GM12878 (cell line): ENCODE measurements at regions not wholly inside any gene's neighbourhood (a gene's known extent, or its start where the extent isn't known, plus 50 kb on each side); places are given as distances from the start of the nearest gene placed in this dataset.

ENCODE experiments used
- ATAC-seq: fragments of 200-7000 bp; cut with Tn5 transposase; 3 replicates; pipeline ENCODE4 v1.9.1; 2020; ENCODE audit warnings: mild to moderate bottlenecking, moderate library complexity
- BruUV-seq: library from RNA; stranded (reverse); fragments of 400-500 nt; replicated peaks from 2 replicates; lab custom pipeline; 2021; lab: Mats Ljungman, UMichigan
- CTCF ChIA-PET: fragments of 300-600 bp; sonication (Branson Sonifier 250); formaldehyde crosslinking; extraction: SDS; loops from one replicate; lab custom pipeline; 2021; ENCODE audit warnings: inconsistent platforms; lab: Yijun Ruan, JAX
- POLR2A ChIA-PET: fragments of 350-600 bp; formaldehyde crosslinking; extraction: SDS; loops from one replicate; lab custom pipeline; 2021; ENCODE audit warnings: inconsistent platforms; lab: Charles Lee
- RAD21 ChIA-PET: fragments of 300-600 bp; sonication (Branson Sonifier 250); formaldehyde crosslinking; loops from one replicate; lab custom pipeline; 2023; ENCODE audit warnings: antibody characterized with exemption; ENCODE audit not compliant: unreplicated experiment; lab: Charles Lee
- SMC1A ChIA-PET: fragments of 300-600 bp; sonication (Branson Sonifier 250); formaldehyde crosslinking; loops from one replicate; lab custom pipeline; 2023; ENCODE audit not compliant: unreplicated experiment, uncharacterized antibody; lab: Charles Lee
- DNase-seq: peaks from one replicate; pipeline ENCODE4 v3.0.0-alpha.2; 2011; ENCODE audit warnings: low read depth, low spot score
- FAIRE-seq: peaks from 3 replicates; lab custom pipeline; 2011; peaks lifted over from hg19 to GRCh38; lab: Jason Lieb, UNC
- H2AFZ ChIP-seq: 2 replicates; pipeline ENCODE4 v1.6.0; 2011; ENCODE audit warnings: low read depth, low read length, control low read depth; ENCODE audit not compliant: control insufficient read depth
- H3K27ac ChIP-seq: 2 replicates; pipeline ENCODE4 v1.5.1; 2011; ENCODE audit warnings: control low read depth; ENCODE audit not compliant: control insufficient read depth, insufficient read depth
- H3K27me3 ChIP-seq, 2 experiments: replicated peaks in 1 of 2; 2 replicates each; pipeline versions ENCODE4 v1.6.0 to v1.6.1; 2011; ENCODE audit warnings: low read length in 1 of 2; ENCODE audit not compliant: control insufficient read depth in 2 of 2, insufficient read depth in 2 of 2
- H3K36me3 ChIP-seq, 2 experiments: 2 replicates each; pipeline ENCODE4 v1.5.1; 2011; ENCODE audit warnings: low read length in 1 of 2; ENCODE audit not compliant: control insufficient read depth in 2 of 2, insufficient read depth in 2 of 2
- H3K4me1 ChIP-seq: 2 replicates; pipeline ENCODE4 v1.6.1; 2011; ENCODE audit warnings: mild to moderate bottlenecking, low read length, moderate library complexity, mixed read lengths; ENCODE audit not compliant: control insufficient read depth, insufficient read depth
- H3K4me2 ChIP-seq: 2 replicates; pipeline ENCODE4 v1.6.0; 2011; ENCODE audit warnings: control low read depth; ENCODE audit not compliant: control insufficient read depth, insufficient read depth
- H3K4me3 ChIP-seq: fragments of 200-600 bp; sonication (generic); 2 replicates; pipeline ENCODE4 v1.5.1; 2016
- H3K79me2 ChIP-seq: 2 replicates; pipeline ENCODE4 v1.6.0; 2011; ENCODE audit warnings: low read length; ENCODE audit not compliant: control insufficient read depth, insufficient read depth
- H3K9ac ChIP-seq: 2 replicates; pipeline ENCODE4 v1.8.0; 2011; ENCODE audit warnings: low read length, control low read depth, mixed read lengths; ENCODE audit not compliant: control insufficient read depth, insufficient read depth
- H3K9me3 ChIP-seq: replicated peaks from 3 replicates; pipeline ENCODE4 v1.5.1; 2011; ENCODE audit warnings: mild to moderate bottlenecking, low read length; ENCODE audit not compliant: control insufficient read depth, insufficient read depth
- H4K20me1 ChIP-seq: 2 replicates; pipeline ENCODE4 v1.6.0; 2011; ENCODE audit not compliant: control insufficient read depth, insufficient read depth
- FOXK2 ChIP-seq: fragments of 450-650 bp; IDR thresholded peaks from 2 replicates; pipeline ENCODE4 v1.6.1; 2017; ENCODE audit warnings: mild to moderate bottlenecking, moderate library complexity
- KDM1A ChIP-seq: fragments of 200-600 bp; sonication (generic); IDR thresholded peaks from 2 replicates; pipeline ENCODE4 v1.6.1; 2016; ENCODE audit warnings: borderline replicate concordance
- MEF2B ChIP-seq: fragments of 450-650 bp; IDR thresholded peaks from 2 replicates; pipeline ENCODE4 v1.6.1; 2018; ENCODE audit warnings: mild to moderate bottlenecking, moderate library complexity; ENCODE audit not compliant: partially characterized antibody, poor library complexity, severe bottlenecking
- NFIC ChIP-seq: IDR thresholded peaks from 2 replicates; pipeline ENCODE4 v1.6.1; 2012; ENCODE audit warnings: low read depth, mild to moderate bottlenecking, inconsistent platforms, low read length, moderate library complexity
- PKNOX1 ChIP-seq: fragments of 450-650 bp; IDR thresholded peaks from 2 replicates; pipeline ENCODE4 v1.6.1; 2016; ENCODE audit warnings: mild to moderate bottlenecking
- SMAD1 ChIP-seq: fragments of 450-650 bp; IDR thresholded peaks from 2 replicates; pipeline ENCODE4 v1.6.1; 2018; ENCODE audit warnings: mild to moderate bottlenecking, low read depth; ENCODE audit not compliant: partially characterized antibody
- SREBF1 ChIP-seq: IDR thresholded peaks from 2 replicates; pipeline ENCODE4 v1.6.1; 2012; ENCODE audit warnings: mild to moderate bottlenecking, low read length
- WGBS: methylation state at CpG from one replicate; pipeline ENCODE4 v1.1.6; 2016; ENCODE audit warnings: low lambda C conversion rate; ENCODE audit not compliant: insufficient replicate concordance, insufficient coverage; ENCODE audit errors: missing lambda C conversion rate; 5-methylcytosine and 5-hydroxymethylcytosine counted together
- in situ Hi-C: fragments of 300-500 bp; cut with MboI; formaldehyde crosslinking; loops from 9 replicates; pipeline ENCODE4 v1.14.3; 2018; ENCODE audit warnings: mixed read lengths
- intact Hi-C: fragments of 100-400 bp; cut with micrococcal nuclease; formaldehyde crosslinking; loops from one replicate; pipeline ENCODE4 v1.14.2; 2022; ENCODE audit not compliant: unreplicated experiment
- TF ChIP-seq, protein P1 (sequence below): fragments of 450-650 bp; formaldehyde crosslinking; IDR thresholded peaks from 2 replicates; pipeline ENCODE4 v1.4.0; 2020; ENCODE audit warnings: mild to moderate bottlenecking, moderate library complexity

DNA sequence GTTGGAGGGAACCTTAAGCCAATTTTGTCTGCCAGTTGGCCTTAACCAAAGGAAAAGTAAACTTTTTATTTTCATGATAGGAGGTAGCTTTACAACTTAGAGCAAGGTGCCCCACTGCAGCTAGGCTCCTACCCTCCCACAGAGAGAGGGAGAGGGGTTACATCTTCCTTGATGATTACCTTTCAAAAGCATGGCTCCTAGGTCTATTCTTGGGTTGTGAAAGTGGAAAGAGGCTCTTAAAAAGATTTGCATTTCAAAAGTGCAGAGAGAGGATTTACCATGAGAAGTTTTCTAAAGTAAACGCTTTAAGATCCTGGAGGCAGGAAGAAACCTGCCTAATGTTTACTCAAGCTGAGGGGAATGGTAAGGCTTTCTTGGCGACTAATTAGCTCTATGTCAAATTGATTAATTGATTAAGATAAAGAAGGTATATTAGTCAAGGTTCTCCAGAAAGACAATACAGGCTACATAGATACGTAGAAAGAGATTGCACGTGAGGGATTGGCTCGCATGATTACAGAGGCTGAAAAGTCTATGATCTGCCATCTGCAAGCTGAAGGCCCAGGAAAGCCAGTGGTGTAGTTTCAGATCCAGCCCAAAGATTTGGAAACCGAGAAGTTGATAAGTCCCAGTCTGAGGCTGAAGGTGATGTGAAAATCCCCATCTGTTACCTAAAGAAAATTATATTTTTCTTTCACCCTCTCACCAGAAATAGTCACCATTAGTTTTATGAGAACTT is 333.8 kb upstream of the CTNND2 start:
- RAD21 ChIA-PET, result no interaction called here
- in situ Hi-C loops, result no loop called here
- POLR2A ChIA-PET, result no interaction called here
- Histone ChIP-seq H3K4me3 (no peak overlapping the region), H4K20me1 (no peaks in the 10 kb centered on the region), H3K27me3 (no peaks in the 10 kb centered on the region), H2AFZ (no peak overlapping the region), H3K4me2 (no peak overlapping the region), H3K27ac (no peak overlapping the region), H3K9ac (no peak overlapping the region)
- SMC1A ChIA-PET, result interaction anchor here (1.0 kb wide), 1 partner anchor 12 kb away, joined by 3 read pairs; no protein-coding TSS in a partner anchor
- FAIRE-seq, result no peak
- intact Hi-C loops, result no loop called here
- CTCF ChIA-PET, result interaction anchor here (1.0 kb wide), 1 partner anchor 13 kb away, joined by 4 read pairs; no protein-coding TSS in a partner anchor
- TF ChIP-seq SREBF1 (no peak), SMAD1 (no peak), MEF2B (no peak), KDM1A (no peak), FOXK2 (no peak), NFIC (no peak), PKNOX1 (no peak)
- TF ChIP-seq, protein P1, sequence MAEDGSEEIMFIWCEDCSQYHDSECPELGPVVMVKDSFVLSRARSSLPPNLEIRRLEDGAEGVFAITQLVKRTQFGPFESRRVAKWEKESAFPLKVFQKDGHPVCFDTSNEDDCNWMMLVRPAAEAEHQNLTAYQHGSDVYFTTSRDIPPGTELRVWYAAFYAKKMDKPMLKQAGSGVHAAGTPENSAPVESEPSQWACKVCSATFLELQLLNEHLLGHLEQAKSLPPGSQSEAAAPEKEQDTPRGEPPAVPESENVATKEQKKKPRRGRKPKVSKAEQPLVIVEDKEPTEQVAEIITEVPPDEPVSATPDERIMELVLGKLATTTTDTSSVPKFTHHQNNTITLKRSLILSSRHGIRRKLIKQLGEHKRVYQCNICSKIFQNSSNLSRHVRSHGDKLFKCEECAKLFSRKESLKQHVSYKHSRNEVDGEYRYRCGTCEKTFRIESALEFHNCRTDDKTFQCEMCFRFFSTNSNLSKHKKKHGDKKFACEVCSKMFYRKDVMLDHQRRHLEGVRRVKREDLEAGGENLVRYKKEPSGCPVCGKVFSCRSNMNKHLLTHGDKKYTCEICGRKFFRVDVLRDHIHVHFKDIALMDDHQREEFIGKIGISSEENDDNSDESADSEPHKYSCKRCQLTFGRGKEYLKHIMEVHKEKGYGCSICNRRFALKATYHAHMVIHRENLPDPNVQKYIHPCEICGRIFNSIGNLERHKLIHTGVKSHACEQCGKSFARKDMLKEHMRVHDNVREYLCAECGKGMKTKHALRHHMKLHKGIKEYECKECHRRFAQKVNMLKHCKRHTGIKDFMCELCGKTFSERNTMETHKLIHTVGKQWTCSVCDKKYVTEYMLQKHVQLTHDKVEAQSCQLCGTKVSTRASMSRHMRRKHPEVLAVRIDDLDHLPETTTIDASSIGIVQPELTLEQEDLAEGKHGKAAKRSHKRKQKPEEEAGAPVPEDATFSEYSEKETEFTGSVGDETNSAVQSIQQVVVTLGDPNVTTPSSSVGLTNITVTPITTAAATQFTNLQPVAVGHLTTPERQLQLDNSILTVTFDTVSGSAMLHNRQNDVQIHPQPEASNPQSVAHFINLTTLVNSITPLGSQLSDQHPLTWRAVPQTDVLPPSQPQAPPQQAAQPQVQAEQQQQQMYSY (CRISPR knock-in tag), result no peak
- TF ChIP-seq, all 136 proteins: peak for 0
- no TSS peak for BruUV-seq
- WGBS, result 53% methylated on average over 6 of the region's 6 CpGs
- ATAC-seq, result no peak
- no peaks in the 10 kb centered on the region for H3K79me2 ChIP-seq
- no peaks in the 10 kb centered on the region for H3K9me3 ChIP-seq
- no peak for DNase-seq
- H3K36me3 ChIP-seq, result no peaks in the 10 kb centered on the region
- no peaks in the 10 kb centered on the region for H3K4me1 ChIP-seq
